ENCODE measurements at regions not wholly inside any gene's neighbourhood (a gene's known extent, or its start where the extent isn't known, plus 50 kb on each side); places are given as distances from the start of the nearest gene placed in this dataset.

GRCh38 chr9:31608416-31608815, 776.0 kb upstream of the ACO1 start:
- H3K27ac Mint-ChIP-seq = no peak overlapping the region
- POLR2A ChIA-PET = interaction anchor here (0.6 kb wide), 1 partner anchor 95 kb away, joined by 3 read pairs; no protein-coding TSS in a partner anchor
- peaks cover 0 to 3% (median 0%) of the 10 kb centered on the region in 9 donors for H3K9me3 Mint-ChIP-seq

DNA sequence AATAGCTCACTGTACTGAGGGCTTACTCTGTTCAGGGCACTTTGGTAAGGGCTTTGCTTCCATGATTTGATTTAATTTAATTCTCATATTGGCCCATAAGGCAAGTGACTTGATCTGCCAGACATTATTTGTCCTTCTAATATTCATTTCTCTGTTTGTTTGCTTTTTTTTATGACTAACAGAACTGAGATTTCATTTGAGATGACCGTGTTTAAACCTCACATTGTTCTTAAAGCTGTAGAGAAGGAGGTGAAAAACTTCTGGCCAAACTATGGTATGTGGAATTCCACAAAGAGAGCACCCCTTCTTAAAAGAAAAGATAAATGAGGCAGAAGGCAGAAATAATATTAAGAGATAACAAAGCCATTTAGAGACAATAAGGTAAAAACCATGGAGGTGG, 775.6 kb upstream of the ACO1 start:
- DNase-seq = no peak
- H3K9me3 Mint-ChIP-seq = peaks cover 0 to 3% (median 0%) of the 10 kb centered on the region in 9 donors

More at GRCh38 chr9:31608416-31608815, 776.0 kb upstream of the ACO1 start:
- H3K4me3 Mint-ChIP-seq = no peak overlapping the region
- no peaks in the 10 kb centered on the region for H3K36me3 Mint-ChIP-seq
- no peak for DNase-seq
- no peaks in the 10 kb centered on the region for H3K27me3 Mint-ChIP-seq
- ATAC-seq = no peak
- peaks cover 0 to 2% (median 0%) of the 10 kb centered on the region in 4 donors for H3K4me1 Mint-ChIP-seq

GRCh38 chr9:31612336-31613030, 772.0 kb upstream of the ACO1 start:
- H3K9me3 Mint-ChIP-seq = peaks cover 0 to 2% (median 0%) of the 10 kb centered on the region in 9 donors
- no peaks in the 10 kb centered on the region for H3K27me3 Mint-ChIP-seq
- no peak for DNase-seq
- no peak for ATAC-seq
- no peaks in the 10 kb centered on the region for H3K36me3 Mint-ChIP-seq
- peaks cover 0 to 2% (median 0%) of the 10 kb centered on the region in 4 donors for H3K4me1 Mint-ChIP-seq
- H3K27ac Mint-ChIP-seq = no peak overlapping the region
- H3K4me3 Mint-ChIP-seq = no peak overlapping the region
- POLR2A ChIA-PET = no interaction called here

More for the DNA sequence above, 775.6 kb upstream of the ACO1 start:
- peaks cover 0 to 2% (median 0%) of the 10 kb centered on the region in 4 donors for H3K4me1 Mint-ChIP-seq
- no peak for ATAC-seq
- no peaks in the 10 kb centered on the region for H3K36me3 Mint-ChIP-seq
- POLR2A ChIA-PET = interaction anchor here (0.6 kb wide), 1 partner anchor 96 kb away, joined by 3 read pairs; no protein-coding TSS in a partner anchor
- H3K27me3 Mint-ChIP-seq = no peaks in the 10 kb centered on the region
- no peak overlapping the region for H3K4me3 Mint-ChIP-seq
- H3K27ac Mint-ChIP-seq = no peak overlapping the region

- POLR2A ChIA-PET = no interaction called here
- Mint-ChIP-seq H3K4me3 (no peak overlapping the region), H3K27me3 (no peaks in the 10 kb centered on the region), H3K36me3 (no peaks in the 10 kb centered on the region), H3K27ac (peak overlapping the region in 1 of 10 donors; percentile 2), H3K9me3 (peaks cover 0 to 2% (median 0%) of the 10 kb centered on the region in 9 donors), H3K4me1 (peaks cover 0 to 6% (median under 1%) of the 10 kb centered on the region in 4 donors)
- DNase-seq (no peak), ATAC-seq (no peak)
These were observed 768.5 kb upstream of the ACO1 start for GRCh38 chr9:31615966-31616365.

DNA sequence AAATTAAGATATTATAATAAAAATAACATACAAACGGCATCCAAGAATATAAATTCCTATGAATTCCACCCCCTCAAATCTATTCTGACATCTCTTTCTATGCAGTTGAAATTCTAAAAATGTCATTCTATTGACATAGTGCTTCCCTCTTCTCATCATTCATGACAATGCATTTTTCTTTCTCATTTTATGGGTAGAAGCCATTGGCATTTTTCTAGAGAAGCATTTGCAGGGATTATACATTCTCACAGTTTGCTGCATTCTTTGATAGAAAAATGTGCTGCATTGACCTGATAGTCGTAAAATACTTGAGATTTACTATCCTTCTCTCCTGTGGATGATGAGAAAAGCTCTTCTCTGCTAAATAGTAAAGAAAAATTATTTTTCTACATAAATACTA, 760.9 kb upstream of the ACO1 start:
- no peak overlapping the region for H3K27ac Mint-ChIP-seq
- no peak overlapping the region for H3K4me3 Mint-ChIP-seq
- H3K27me3 Mint-ChIP-seq = no peaks in the 10 kb centered on the region
- no peaks in the 10 kb centered on the region for H3K36me3 Mint-ChIP-seq
- no peak for ATAC-seq
- no peak for DNase-seq
- peaks cover 0 to 15% (median 0%) of the 10 kb centered on the region in 9 donors for H3K9me3 Mint-ChIP-seq
- POLR2A ChIA-PET = no interaction called here
- peaks cover 0 to 6% (median 1%) of the 10 kb centered on the region in 4 donors for H3K4me1 Mint-ChIP-seq

GRCh38 chr9:31629292-31629691, 755.2 kb upstream of the ACO1 start:
- no peak overlapping the region for H3K27ac Mint-ChIP-seq
- H3K9me3 Mint-ChIP-seq = peaks cover 0 to 15% (median 0%) of the 10 kb centered on the region in 9 donors
- H3K4me3 Mint-ChIP-seq = no peak overlapping the region
- no peaks in the 10 kb centered on the region for H3K27me3 Mint-ChIP-seq
- H3K36me3 Mint-ChIP-seq = no peaks in the 10 kb centered on the region
- POLR2A ChIA-PET = no interaction called here
- peaks cover 0 to 9% (median 1%) of the 10 kb centered on the region in 4 donors for H3K4me1 Mint-ChIP-seq
- no peak for DNase-seq
- ATAC-seq = no peak

- no peaks in the 10 kb centered on the region for H3K27me3 Mint-ChIP-seq
- no peaks in the 10 kb centered on the region for H3K36me3 Mint-ChIP-seq
- H3K4me3 Mint-ChIP-seq = no peak overlapping the region
- POLR2A ChIA-PET = no interaction called here
- H3K4me1 Mint-ChIP-seq = peaks cover 0 to 2% (median under 1%) of the 10 kb centered on the region in 4 donors
- H3K27ac Mint-ChIP-seq = no peak overlapping the region
- ATAC-seq = no peak
- DNase-seq = no peak
- no peaks in the 10 kb centered on the region for H3K9me3 Mint-ChIP-seq
These were observed 747.2 kb upstream of the ACO1 start for GRCh38 chr9:31637265-31637664.

- no peak for DNase-seq
- Mint-ChIP-seq H3K9me3 (no peaks in the 10 kb centered on the region), H3K36me3 (no peaks in the 10 kb centered on the region), H3K27me3 (no peaks in the 10 kb centered on the region), H3K27ac (no peak overlapping the region), H3K4me1 (peaks cover 0 to 2% (median under 1%) of the 10 kb centered on the region in 4 donors), H3K4me3 (no peak overlapping the region)
- ATAC-seq = no peak
- POLR2A ChIA-PET = no interaction called here
These were observed 746.6 kb upstream of the ACO1 start for GRCh38 chr9:31637861-31638260.

DNA sequence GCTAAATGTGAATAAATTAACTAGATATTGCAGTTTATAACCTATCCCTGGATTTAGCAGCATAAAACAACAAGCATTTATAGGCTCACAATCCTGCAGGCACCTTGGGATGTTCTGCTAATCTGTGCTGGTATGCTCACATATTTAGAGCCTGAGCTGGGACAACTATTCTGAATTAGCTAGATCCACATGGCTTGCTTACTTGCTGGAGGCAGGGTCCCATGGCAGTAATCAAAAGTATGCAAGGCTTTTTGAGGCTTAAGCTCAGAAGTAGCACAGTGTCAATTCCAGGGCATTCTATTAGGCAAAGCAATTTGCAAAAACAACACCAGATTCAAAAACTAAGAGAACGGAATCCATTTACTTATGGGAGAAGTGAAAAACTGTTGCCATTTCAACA, 745.0 kb upstream of the ACO1 start:
- H3K4me3 Mint-ChIP-seq = no peak overlapping the region
- no peaks in the 10 kb centered on the region for H3K27me3 Mint-ChIP-seq
- no peak for DNase-seq
- H3K36me3 Mint-ChIP-seq = no peaks in the 10 kb centered on the region
- H3K9me3 Mint-ChIP-seq = no peaks in the 10 kb centered on the region
- H3K4me1 Mint-ChIP-seq = peaks cover 0 to 2% (median under 1%) of the 10 kb centered on the region in 4 donors
- H3K27ac Mint-ChIP-seq = peak overlapping the region in 1 of 10 donors; percentile 18
- ATAC-seq = no peak
- POLR2A ChIA-PET = no interaction called here

- H3K27me3 Mint-ChIP-seq = no peaks in the 10 kb centered on the region
- no peak overlapping the region for H3K4me3 Mint-ChIP-seq
- ATAC-seq = no peak
- POLR2A ChIA-PET = no interaction called here
- no peak overlapping the region for H3K27ac Mint-ChIP-seq
- no peaks in the 10 kb centered on the region for H3K4me1 Mint-ChIP-seq
- H3K36me3 Mint-ChIP-seq = no peaks in the 10 kb centered on the region
- no peak for DNase-seq
- no peaks in the 10 kb centered on the region for H3K9me3 Mint-ChIP-seq
These were observed 715.1 kb upstream of the ACO1 start for GRCh38 chr9:31669311-31669710.

GRCh38 chr9:31671011-31671410, 713.4 kb upstream of the ACO1 start:
- Mint-ChIP-seq H3K36me3 (no peaks in the 10 kb centered on the region), H3K4me3 (no peak overlapping the region), H3K4me1 (no peaks in the 10 kb centered on the region), H3K27ac (no peak overlapping the region), H3K27me3 (no peaks in the 10 kb centered on the region), H3K9me3 (no peaks in the 10 kb centered on the region)
- POLR2A ChIA-PET = no interaction called here
- ATAC-seq = no peak
- DNase-seq = no peak

GRCh38 chr9:31674264-31674663, 710.2 kb upstream of the ACO1 start:
- no peaks in the 10 kb centered on the region for H3K9me3 Mint-ChIP-seq
- DNase-seq (no peak), ATAC-seq (no peak)
- H3K4me3 Mint-ChIP-seq = no peak overlapping the region
- no peaks in the 10 kb centered on the region for H3K27me3 Mint-ChIP-seq
- H3K36me3 Mint-ChIP-seq = no peaks in the 10 kb centered on the region
- POLR2A ChIA-PET = no interaction called here
- no peak overlapping the region for H3K27ac Mint-ChIP-seq
- H3K4me1 Mint-ChIP-seq = no peaks in the 10 kb centered on the region

DNA sequence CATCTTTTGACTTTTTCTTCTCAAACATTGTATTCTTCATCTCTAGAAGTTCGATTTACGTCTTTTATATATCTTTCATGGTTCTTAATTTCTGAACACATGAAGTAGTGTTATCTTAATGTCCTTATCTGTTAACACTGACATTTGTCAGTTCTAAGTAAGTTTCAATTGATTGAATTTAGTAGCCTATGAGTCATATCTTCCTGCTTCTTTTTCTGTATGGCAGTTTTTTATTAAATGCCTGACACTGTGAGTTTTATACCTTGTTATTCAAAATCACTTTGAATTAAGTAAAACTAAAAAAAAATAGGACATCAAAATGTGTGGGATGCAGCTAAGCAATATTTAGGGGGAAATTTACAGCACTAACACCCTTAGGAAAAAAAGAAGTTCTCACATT, 707.0 kb upstream of the ACO1 start:
- no peak for ATAC-seq
- Mint-ChIP-seq H3K27me3 (no peaks in the 10 kb centered on the region), H3K4me1 (no peaks in the 10 kb centered on the region), H3K9me3 (peaks cover 0 to 21% (median 0%) of the 10 kb centered on the region in 9 donors), H3K4me3 (no peak overlapping the region), H3K36me3 (no peaks in the 10 kb centered on the region), H3K27ac (peak overlapping the region in 1 of 10 donors; percentile 49)
- POLR2A ChIA-PET = no interaction called here
- no peak for DNase-seq

DNA sequence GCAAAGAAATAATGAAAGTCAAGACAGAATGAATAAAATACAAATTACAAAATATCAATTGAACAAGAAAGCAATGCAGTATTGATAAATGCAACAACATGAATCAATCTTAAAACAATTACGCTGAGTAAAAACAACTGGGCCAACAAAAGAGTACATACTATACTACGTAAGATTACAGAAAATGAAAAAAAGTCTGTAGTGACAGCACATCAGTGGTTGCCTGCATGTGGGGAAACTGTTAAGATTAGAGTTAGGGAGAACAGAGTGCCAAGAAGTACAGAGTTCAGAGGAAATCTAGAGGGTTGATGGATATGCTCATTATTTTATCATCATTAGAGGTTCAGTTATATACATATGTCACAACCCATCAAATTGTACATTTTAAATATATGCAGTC, 706.6 kb upstream of the ACO1 start:
- peaks cover 0 to 21% (median 0%) of the 10 kb centered on the region in 9 donors for H3K9me3 Mint-ChIP-seq
- no peak for DNase-seq
- H3K27me3 Mint-ChIP-seq = no peaks in the 10 kb centered on the region
- no peaks in the 10 kb centered on the region for H3K36me3 Mint-ChIP-seq
- H3K4me1 Mint-ChIP-seq = no peaks in the 10 kb centered on the region
- no peak overlapping the region for H3K4me3 Mint-ChIP-seq
- ATAC-seq = no peak
- H3K27ac Mint-ChIP-seq = no peak overlapping the region
- POLR2A ChIA-PET = no interaction called here

Data from naive thymus-derived CD8-positive, alpha-beta T cell (primary cell).